ENCODE measurements at regions not wholly inside any gene's neighbourhood (a gene's known extent, or its start where the extent isn't known, plus 50 kb on each side); places are given as distances from the start of the nearest gene placed in this dataset.

- CTCF ChIA-PET = no interaction called here
- no TSS peak for BruUV-seq (replicated peaks)
- no peak overlapping the region for H3K4me3 Mint-ChIP-seq (ENCODE audit: low read depth, unreplicated experiment)
- H3K27me3 Mint-ChIP-seq (ENCODE audit: unreplicated experiment) = no peaks in the 10 kb centered on the region
- peaks cover 2% of the 10 kb centered on the region for H3K9me3 Mint-ChIP-seq (ENCODE audit: low read depth, unreplicated experiment)
- intact Hi-C loops (cut with micrococcal nuclease; ENCODE audit: unreplicated experiment) = loop anchor here (10.0 kb wide), 1 partner anchor 365 kb away; the partner anchor contains the start of gene JARID2
- peaks cover 55% of the 10 kb centered on the region for H3K4me1 Mint-ChIP-seq (ENCODE audit: low read depth, unreplicated experiment)
- no peak for TF ChIP-seq CTCF (IDR thresholded peaks at IDR 0.05; ENCODE audit: unreplicated experiment)
- no peaks in the 10 kb centered on the region for H3K36me3 Mint-ChIP-seq (ENCODE audit: insufficient read depth, unreplicated experiment)
- H3K27ac Mint-ChIP-seq (ENCODE audit: unreplicated experiment) = no peak overlapping the region
- no peak for DNase-seq
Observed at GRCh38 chr6:14880052-14880451, 365.8 kb upstream of the JARID2 start.

- BruUV-seq (replicated peaks) = no TSS peak
- H3K27me3 Mint-ChIP-seq (ENCODE audit: unreplicated experiment) = no peaks in the 10 kb centered on the region
- peaks cover 55% of the 10 kb centered on the region for H3K4me1 Mint-ChIP-seq (ENCODE audit: low read depth, unreplicated experiment)
- intact Hi-C loops (cut with micrococcal nuclease; ENCODE audit: unreplicated experiment) = loop anchor here (10.0 kb wide), 1 partner anchor 364 kb away; the partner anchor contains the start of gene JARID2
- H3K27ac Mint-ChIP-seq (ENCODE audit: unreplicated experiment) = peak overlapping the region; percentile 24
- no peak for TF ChIP-seq CTCF (IDR thresholded peaks at IDR 0.05; ENCODE audit: unreplicated experiment)
- CTCF ChIA-PET = interaction anchor here (0.5 to 0.7 kb wide), 2 partner anchors 56 to 509 kb away, joined by 4 to 5 read pairs; no protein-coding TSS in a partner anchor
- no peak overlapping the region for H3K4me3 Mint-ChIP-seq (ENCODE audit: low read depth, unreplicated experiment)
- DNase-seq = no peak
- peaks cover 2% of the 10 kb centered on the region for H3K9me3 Mint-ChIP-seq (ENCODE audit: low read depth, unreplicated experiment)
- no peaks in the 10 kb centered on the region for H3K36me3 Mint-ChIP-seq (ENCODE audit: insufficient read depth, unreplicated experiment)
Observed at GRCh38 chr6:14880677-14881076, 365.2 kb upstream of the JARID2 start.

GRCh38 chr6:14881398-14881797 is 364.5 kb upstream of the JARID2 start:
- peak; percentile 14 for DNase-seq
- CTCF ChIA-PET = interaction anchor here (0.7 kb wide), 2 partner anchors 242 to 509 kb away, joined by 3 to 4 read pairs; no protein-coding TSS in a partner anchor
- Mint-ChIP-seq H3K27me3 (ENCODE audit: unreplicated experiment) (no peaks in the 10 kb centered on the region), H3K36me3 (ENCODE audit: insufficient read depth, unreplicated experiment) (no peaks in the 10 kb centered on the region), H3K9me3 (ENCODE audit: low read depth, unreplicated experiment) (peaks cover 2% of the 10 kb centered on the region), H3K27ac (ENCODE audit: unreplicated experiment) (peak overlapping the region; percentile 24), H3K4me1 (ENCODE audit: low read depth, unreplicated experiment) (peaks cover 52% of the 10 kb centered on the region), H3K4me3 (ENCODE audit: low read depth, unreplicated experiment) (no peak overlapping the region)
- intact Hi-C loops (cut with micrococcal nuclease; ENCODE audit: unreplicated experiment) = loop anchor here (10.0 kb wide), 1 partner anchor 363 kb away; the partner anchor contains the start of gene JARID2
- no TSS peak for BruUV-seq (replicated peaks)
- TF ChIP-seq CTCF (IDR thresholded peaks at IDR 0.05; ENCODE audit: unreplicated experiment) = no peak

- CTCF ChIA-PET = interaction anchor here (0.5 to 0.6 kb wide), 2 partner anchors 213 to 272 kb away, joined by 3 read pairs; no protein-coding TSS in a partner anchor
- Mint-ChIP-seq H3K36me3 (ENCODE audit: insufficient read depth, unreplicated experiment) (no peaks in the 10 kb centered on the region), H3K4me3 (ENCODE audit: low read depth, unreplicated experiment) (no peak overlapping the region), H3K9me3 (ENCODE audit: low read depth, unreplicated experiment) (no peaks in the 10 kb centered on the region), H3K27ac (ENCODE audit: unreplicated experiment) (no peak overlapping the region), H3K4me1 (ENCODE audit: low read depth, unreplicated experiment) (peaks cover 40% of the 10 kb centered on the region), H3K27me3 (ENCODE audit: unreplicated experiment) (no peaks in the 10 kb centered on the region)
- no TSS peak for BruUV-seq (replicated peaks)
- DNase-seq = no peak
- TF ChIP-seq CTCF (IDR thresholded peaks at IDR 0.05; ENCODE audit: unreplicated experiment) = no peak
- intact Hi-C loops (cut with micrococcal nuclease; ENCODE audit: unreplicated experiment) = loop anchor here (10.0 kb wide), 1 partner anchor 362 kb away; the partner anchor contains the start of gene JARID2
Observed at GRCh38 chr6:14882394-14883026, 363.4 kb upstream of the JARID2 start.
